GM19240 (cell line): ENCODE measurements at regions not wholly inside any gene's neighbourhood (a gene's known extent, or its start where the extent isn't known, plus 50 kb on each side); places are given as distances from the start of the nearest gene placed in this dataset.
"Not testable (repeated sequence)": the region's sequence is repeated elsewhere in the genome, so short reads cannot be mapped to it uniquely, and the experiment has no call there.

Experiments
- DNase-seq: peaks from one replicate; pipeline ENCODE4 v3.0.0; 2011; ENCODE audit warnings: low spot score; ENCODE audit not compliant: insufficient read length

DNA sequence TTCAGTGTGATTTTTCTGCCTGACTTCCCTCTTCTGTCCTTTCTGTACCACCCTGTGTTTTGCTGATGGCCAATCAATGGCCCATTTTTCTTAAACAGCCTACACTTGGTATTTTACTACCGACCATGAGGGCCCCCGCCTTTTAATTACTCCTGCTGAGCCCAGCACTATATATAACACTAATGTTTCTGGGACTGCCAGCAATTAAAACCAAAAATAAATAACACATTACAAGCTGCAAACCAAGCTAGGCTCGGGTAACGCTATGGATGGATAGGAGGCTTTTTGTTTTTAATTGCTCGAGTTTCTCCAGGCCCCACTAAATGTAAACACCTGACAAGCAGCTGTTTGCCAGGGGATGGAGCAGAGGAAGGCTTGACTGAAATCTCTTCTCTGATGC lies 915.4 kb upstream of the AUTS2 start:
- DNase-seq = no peak

DNA sequence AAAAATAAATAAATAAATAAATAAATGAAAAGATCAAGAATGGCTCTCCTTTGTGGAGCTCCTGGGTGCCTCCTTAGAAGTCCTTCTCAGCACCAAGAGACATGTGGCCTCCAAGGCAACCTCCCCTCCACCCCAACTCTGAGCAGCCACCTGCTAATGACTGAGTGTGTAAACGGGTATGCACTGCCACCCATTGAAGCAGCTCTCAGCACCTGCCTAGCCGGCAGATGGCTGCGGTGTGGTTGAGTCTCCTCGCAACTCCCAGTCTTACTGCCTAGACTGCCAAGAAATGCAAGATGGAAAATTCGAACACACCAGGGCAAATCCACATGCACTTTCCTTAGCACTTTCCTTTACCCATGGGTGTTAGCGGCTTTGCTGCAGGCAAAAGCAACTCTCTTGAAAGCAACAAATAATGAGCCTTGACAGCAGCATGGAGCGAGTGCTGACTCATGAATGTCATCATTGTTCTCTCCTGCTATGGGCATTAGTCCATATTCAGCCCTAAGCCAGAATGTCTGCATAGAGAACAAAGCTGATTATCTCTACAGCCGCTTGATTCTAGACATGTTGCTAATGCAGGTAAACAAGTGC lies 913.9 kb upstream of the AUTS2 start:
- DNase-seq = no peak

DNA sequence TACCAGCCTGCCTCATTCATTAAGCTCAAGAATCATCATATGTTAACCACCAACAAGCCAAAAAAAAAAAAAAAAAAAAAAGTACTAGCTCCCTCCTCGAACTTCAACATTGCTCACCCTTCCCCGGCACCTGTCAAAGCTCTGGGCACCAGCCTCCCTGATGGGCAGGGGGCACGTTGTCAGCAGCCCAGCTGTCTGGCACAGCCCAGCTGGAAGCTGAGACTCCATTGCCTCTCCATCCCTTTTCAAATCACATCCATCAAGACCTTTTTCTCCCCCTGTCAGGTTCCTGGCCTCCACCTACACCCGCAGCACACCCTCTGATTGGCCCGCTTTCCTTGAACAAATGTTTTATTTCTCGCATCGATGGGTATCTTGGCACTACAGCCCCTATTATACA lies 913.3 kb upstream of the AUTS2 start:
- no peak for DNase-seq

DNA sequence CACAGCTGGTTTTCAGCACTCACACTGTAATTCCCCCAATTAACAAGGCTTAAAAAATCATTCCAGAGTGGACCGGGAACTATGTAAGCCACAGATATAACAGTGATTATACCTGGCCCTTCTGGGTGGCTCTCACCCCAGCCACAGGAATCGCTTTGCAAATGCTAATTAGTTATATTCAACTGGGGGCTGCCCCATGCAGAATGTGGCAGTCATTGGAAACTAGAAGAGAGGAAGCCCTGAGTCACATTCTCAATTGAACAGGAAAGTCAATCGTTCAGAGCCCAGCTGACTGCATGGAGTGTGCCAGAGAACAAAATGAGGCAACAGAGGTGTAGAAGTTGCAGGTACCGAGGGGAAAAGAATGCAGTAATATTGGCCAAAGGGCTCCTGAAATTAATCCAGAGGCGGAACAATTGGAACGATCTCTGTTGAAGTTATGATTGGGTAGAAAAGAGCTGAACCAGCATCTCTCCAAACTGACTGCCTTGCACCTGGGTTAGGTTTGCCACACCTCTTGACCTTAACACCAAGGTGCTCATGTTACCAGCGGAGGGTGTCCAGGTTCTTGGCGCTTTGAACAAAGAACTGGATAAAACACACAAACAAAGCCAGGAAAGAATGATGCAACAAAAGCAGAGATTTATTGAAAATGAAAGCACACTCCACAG lies 909.7 kb upstream of the AUTS2 start:
- DNase-seq = no peak

DNA sequence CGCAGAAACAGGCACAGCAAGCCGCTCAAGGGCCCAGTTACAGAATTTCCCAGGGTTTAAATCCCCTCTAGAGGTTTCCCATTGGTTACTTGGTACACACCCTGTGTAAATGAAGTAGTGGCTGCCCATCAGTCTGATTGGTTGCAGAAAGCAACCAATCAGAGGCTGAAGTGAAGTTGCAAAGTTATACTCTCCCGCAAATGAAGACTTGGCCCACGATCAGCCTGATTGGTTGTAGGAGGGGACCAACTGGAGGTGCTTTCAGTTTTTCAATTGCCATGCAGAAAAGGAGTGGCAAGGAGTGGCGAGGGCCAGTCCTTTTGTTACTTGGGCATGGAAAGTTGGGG lies 909.2 kb upstream of the AUTS2 start:
- no peak for DNase-seq

DNA sequence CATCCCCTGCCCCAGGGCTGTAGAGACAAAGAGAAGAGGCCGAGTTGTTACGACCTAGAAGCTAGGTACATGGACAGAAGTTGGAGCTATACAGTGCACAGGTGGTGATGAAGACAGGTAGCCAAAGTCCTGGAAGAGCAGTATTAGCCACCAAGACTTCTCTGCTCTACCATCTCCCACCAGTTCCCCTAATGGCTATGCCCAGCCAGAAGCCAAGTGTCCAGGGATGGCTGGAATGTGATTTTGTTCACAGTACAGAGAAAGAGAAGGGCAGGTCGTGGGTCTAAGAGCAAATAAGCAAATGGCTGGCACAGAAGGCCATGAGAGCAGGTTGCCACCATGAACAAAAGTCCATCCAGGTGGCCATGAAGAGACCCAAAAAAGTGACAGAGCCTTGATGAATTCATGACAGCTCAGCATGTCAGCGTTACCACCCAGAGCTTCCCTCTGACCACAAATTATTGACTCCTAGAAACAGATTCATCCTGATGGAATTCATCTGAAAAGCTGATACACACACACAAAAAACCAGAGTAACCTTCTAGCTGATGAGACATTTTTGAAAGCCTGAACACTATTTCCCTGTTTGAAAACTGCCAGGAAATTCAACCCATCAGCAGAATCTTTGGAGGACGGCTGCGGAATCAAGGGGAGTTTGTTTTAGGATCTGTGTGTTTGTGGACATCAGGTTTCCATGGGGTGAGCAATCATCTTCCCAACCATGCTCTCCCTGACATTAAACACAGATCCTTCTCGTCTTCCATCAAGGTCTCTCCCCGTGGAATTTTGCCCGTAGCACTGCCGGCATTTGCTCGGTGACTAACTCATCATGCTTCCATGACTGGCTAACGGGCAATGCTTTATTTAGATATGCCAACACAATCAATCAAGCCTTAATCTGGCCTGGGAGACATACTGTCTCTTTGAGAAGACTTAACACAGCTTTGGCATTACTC lies 906.7 kb upstream of the AUTS2 start:
- no peak for DNase-seq

DNA sequence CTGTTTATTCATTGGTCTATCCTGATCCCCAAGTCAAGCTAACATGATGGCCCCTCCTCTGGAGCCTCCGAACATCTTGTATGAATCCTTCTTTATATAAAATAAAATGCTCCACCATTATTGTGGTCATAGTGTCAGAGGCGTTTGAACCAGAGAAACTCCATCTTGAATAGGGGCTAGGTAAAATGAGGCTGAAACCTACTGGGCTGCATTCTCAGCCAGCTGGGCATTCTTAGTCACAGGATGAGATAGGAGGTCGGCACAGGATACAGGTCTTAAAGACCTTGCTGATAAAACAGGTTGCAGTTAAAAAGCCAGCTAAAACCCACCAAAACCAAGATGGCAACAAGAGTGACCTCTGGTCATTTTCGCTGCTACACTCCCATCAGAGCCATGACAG lies 905.8 kb upstream of the AUTS2 start:
- no peak for DNase-seq

DNA sequence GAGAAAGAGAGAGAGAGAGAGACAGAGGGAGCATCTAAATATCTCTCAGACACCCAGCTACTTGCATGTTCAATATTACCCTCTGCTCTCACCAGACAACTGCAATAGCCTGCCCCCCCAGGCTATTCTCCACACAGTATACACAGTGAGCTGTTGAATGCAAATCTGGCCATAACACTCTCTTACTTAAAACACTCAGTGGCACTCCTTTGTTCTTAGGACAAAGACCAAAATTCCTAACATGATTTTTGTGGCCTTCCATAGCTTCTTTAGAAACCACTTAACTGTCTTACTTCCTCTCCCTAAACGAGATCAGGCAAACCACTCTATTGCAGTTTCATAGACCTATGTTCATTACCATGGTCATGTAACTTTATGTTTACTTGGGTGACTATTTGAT lies 903.6 kb upstream of the AUTS2 start:
- no peak for DNase-seq

DNA sequence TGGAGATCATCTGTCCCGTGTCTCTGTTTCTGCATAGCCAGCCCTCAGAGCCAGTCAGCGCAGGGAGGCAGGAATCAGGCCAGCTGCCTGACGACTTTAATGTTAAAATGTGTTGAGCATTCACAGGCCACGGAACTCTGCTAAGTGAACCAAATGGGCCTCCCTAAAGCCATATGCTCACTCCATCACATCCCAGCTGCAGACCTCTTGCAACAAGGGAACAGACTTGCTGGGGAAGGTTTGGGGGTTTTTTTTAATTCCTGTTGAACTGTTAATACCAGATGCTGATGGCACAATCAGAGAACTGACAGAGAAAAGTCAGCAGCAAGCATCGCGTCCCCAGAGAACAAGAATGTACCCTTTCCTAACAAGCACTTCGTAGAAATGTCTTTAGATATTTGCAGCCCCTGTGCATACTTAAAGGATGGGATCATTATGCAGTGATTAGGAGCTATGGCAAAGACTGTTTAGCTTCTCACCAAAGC lies 900.4 kb upstream of the AUTS2 start:
- DNase-seq = no peak

DNA sequence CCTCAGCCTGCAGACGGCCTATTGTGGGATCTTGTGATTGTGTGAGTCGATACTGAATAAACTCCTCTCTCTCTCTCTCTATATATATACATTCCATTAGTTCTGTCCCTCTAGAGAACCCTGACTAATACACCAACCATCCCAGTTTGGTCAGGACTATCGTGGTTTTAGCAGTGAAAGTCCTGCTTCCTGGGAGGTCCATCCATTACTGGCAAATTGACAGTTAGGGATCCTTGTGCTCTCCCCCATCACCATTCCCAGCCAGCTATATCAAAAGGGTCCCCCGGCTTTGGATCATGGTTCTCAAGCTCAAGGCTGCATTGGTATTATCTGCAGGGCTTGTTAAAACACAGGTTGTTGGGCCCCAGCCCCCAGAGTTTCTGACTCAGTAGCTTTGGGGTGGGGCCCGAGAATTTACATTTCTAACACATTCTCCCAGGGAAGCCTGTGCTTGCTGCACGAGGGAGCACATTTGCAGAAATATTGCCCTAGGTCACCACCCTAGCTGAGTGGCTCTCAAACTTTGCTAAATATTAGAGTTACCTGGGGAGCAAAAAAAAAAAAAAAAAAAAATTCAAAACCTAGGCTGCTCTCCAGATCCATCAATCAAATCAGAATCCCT lies 899.1 kb upstream of the AUTS2 start:
- DNase-seq = no peak

DNA sequence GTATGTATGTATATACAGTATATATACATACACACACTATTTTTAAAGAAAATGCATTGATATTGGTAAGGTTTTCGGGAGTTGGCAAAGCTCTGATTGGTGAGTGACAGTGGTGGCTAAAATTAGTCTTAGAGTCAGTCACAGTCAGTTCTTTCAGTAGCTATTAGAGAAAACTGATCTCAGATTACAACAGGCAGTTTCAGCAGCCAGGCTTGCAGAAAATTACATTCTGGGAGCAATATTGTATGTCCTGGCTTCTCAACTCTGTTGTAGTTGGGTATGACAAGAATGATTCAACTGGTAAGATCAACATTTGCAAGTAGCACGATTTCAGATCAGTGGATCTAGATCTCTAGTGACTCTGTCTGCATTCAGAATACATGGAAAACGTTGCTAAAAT lies 897.9 kb upstream of the AUTS2 start:
- DNase-seq = no peak

DNA sequence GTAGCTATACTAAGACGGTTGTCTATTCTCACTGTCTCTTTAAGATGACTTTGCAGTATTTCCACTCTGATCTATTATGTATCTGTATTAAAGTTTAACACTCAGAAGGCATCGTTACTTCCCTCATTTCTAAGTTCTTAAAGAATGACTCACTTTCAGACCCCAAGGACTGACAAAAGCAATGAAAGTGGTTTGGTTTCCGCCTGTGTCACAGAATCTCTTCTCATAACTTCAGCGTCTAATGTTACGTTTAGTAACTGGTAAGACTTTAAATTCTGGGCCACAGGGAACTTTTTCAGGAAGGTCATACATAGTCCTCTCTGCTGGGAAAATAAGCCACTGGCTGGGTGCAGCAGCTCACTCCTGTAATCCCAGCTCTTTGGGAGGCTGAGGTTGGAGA lies 892.0 kb upstream of the AUTS2 start:
- no peak for DNase-seq

DNA sequence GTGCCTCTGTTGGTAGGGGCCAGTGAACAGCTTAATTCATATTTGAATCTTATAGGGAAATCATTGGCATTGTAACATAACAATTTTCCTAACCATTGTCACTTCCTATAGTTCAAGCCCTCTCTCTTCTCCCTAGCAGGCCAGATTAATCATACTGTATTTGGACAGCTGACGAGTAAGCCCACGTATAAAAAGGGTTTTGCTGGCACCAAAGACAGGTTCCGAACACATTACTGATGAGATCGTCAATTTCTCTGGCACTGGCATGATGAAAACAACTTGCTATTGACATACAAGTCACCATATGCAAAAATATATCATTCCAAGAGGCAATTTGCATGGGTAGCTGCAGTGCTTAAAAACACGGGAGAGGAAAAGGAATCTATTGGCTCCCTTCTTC lies 891.1 kb upstream of the AUTS2 start:
- DNase-seq = no peak

DNA sequence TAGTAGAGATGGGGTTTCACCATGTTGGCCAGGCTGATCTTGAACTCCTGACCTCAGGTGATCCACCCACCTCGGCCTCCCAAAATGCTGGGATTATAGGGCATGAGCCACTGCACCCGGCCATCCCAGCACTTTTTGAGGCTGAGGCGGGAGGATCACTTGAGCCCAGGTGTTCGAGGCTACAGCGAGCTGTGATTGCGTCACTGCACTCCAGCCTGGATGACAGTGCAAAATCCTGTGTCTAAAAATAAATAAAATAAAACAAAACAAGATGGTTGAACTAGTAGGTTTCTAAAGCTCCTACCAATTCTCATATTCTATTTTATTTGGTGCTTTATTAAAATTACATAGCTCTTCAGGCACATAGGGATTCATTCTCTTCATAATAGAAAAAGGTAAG lies 890.3 kb upstream of the AUTS2 start:
- no peak for DNase-seq

DNA sequence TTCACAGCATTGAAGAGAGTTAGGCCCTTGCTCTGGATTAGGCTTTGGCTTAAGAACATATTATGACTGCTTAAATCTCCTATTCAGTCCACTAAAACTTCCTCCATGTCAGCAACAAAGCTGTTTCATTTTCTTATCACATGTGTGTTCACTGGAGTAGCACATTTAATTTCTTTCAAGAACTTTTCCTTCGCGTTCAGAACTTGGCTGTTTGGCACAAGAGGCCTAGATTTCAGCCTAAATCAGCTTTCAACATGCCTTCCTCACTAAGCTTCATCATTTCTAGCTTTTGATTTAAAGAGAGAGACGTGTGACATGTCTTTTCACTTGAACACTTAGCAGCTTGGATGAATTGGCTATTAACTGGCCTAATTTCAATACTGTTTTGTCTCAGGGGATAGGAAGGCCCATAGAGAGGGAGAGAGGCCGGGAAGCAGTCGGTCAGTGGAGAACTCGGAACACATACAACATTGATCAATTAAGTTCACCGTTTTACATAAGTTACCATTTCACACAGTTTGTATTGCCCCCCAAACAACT lies 885.2 kb upstream of the AUTS2 start:
- no peak for DNase-seq

DNA sequence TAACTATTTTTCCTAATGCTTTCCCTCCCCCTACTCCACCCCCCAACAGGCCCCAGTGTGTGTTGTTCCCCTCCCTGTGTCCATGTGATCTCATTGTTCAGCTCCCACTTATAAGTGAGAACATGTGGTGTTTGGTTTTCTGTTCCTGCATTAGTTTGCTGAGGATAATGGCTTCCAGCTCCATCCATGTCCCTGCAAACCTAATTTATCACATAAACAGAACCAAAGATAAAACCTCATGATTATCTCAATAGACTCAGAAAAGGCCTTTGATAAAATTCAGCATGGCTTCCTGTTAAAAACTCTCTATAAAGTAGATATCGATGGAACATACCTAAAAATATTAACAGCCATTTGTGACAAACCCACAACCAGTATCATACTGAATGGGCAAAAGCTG lies 884.1 kb upstream of the AUTS2 start:
- DNase-seq = not testable (repeated sequence)

DNA sequence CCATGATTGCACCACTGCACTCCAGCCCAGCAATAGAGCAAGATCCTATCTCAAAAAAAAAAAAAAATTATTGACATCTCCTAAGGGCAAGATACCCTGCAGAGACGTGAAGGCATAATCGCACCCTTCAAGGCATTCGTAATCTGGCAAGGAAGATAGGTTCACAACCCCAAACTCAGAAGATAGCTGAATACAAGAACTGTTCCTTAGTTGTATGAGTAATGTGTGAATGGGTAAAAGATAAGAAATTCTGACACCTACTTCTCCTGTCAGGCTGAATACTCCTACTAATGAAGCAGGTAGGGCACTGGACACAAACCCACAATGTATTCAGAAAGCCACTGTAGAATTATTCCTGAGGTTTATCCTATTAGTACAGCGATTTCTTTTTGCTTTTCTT lies 882.4 kb upstream of the AUTS2 start:
- DNase-seq = no peak

DNA sequence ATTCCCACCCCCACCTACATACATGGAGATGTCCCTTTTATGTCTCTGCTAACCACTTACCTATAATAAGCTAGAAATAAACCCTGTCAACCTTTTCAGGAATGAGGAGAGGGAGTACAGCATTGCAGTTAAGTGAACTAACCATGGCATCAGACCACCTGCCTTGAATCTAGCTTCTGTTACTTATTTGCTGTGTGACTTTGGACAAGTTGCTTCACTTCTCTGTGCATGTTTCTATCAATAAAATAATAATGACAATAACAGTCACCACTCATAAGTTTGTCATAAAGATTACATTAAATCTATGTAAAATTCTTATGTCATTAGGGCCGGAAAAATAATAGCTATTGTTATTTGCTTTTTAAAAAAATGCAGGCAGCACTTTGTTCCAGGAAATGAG lies 881.1 kb upstream of the AUTS2 start:
- DNase-seq = no peak

DNA sequence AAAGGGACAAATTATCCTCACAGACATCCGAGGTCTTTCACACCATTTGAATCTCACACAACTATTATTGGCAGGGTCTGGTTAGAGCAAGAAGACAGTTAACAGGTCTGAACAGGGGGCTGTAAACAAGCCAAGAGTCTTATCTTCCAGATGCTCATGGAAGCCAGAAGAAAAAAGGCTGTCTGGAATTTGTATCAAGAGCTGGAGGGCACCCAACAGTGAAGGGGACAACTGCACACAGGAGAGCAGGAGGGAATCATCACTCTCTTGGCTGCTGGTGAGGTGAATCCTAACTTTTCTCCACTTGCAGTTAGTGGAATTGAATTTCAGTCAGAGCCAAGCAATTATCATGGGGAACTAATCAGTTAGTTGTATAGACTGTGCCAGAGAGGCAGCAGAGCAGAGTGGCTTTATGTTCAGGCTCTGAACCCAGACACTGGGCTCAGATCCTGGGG lies 880.2 kb upstream of the AUTS2 start:
- no peak for DNase-seq

DNA sequence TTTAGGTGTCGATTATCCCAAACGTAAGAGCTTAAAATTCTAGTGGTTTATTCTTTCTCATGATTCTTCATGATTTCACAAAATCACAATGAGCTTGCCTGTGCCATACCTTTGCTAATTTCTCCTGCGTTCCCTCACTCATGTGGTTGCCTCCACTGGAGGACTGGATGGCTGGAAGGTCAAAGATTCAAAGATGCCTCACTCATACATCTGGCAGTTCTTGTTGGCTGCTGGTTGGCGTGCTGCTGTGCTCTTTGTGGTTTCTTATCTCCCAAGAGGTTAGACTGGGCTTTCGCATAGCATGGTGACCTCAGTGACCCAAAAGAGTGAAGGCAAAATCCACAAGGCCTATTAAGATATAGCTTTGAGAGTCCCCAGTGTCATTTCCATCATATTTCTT lies 877.6 kb upstream of the AUTS2 start:
- no peak for DNase-seq

DNA sequence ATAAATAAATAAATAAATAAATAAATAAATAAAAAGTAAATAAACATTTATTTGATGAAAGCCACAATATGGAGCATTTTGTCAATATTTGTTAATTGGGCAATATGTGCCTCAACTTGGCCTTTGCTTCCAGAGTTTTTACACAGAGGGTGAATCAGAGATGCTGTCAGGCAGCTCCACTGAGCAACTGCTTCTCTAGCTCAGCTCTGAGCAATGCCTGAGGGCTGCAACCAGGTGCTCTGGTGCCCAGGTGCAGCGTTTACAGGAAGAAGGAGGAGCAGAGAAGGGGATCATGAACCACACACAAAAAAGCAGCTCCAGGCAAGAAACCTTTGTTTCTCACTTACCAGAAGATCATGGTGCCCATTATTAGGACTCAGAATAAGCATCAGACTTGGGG lies 876.2 kb upstream of the AUTS2 start:
- DNase-seq = no peak

DNA sequence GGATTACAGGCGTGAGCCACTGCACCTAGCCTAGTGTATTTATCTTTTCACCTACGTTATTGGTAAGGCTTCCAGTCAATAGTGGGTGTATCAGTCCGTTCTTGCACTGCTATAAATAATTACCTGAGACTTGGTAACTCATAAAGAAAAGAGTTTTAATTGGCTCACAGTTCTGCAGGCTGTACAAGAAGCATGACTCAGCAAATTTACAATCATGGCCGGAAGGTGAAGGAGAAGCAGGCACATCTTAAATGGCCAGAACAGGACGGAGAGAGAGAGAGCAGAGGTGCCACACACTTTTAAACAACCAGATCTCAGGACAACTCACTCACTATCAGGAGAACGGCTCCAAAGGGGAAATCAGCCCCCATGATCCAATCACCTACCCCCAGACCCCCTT lies 873.3 kb upstream of the AUTS2 start:
- no peak for DNase-seq
